H9 (cell line): ENCODE measurements at regions not wholly inside any gene's neighbourhood (a gene's known extent, or its start where the extent isn't known, plus 50 kb on each side); places are given as distances from the start of the nearest gene placed in this dataset.

ENCODE experiments used
- DNase-seq: peaks from one replicate; pipeline ENCODE4 v3.0.0-alpha.2; 2017
- H2AFZ ChIP-seq: one replicate; pipeline ENCODE4 v1.6.1; 2013; ENCODE audit warnings: mild to moderate bottlenecking, low read length, control low read depth, moderate library complexity
- H2AK5ac ChIP-seq: 2 replicates; pipeline ENCODE4 v1.6.1; 2013; ENCODE audit warnings: low read length, control low read depth, mixed read lengths; ENCODE audit not compliant: insufficient read length
- H2BK120ac ChIP-seq: one replicate; pipeline ENCODE4 v1.6.1; 2013; ENCODE audit warnings: low read depth, mild to moderate bottlenecking, low read length, control low read depth, inconsistent platforms; ENCODE audit not compliant: poor library complexity, severe bottlenecking
- H2BK12ac ChIP-seq: 2 replicates; pipeline ENCODE4 v1.6.1; 2013; ENCODE audit warnings: low read length, control low read depth, mixed read lengths, low read depth; ENCODE audit not compliant: insufficient read length
- H2BK15ac ChIP-seq: 2 replicates; pipeline ENCODE4 v1.6.1; 2013; ENCODE audit warnings: low read depth, low read length, control low read depth
- H2BK20ac ChIP-seq: one replicate; pipeline ENCODE4 v1.6.1; 2013; ENCODE audit warnings: low read depth, mild to moderate bottlenecking, low read length, control low read depth, inconsistent platforms; ENCODE audit not compliant: poor library complexity, severe bottlenecking
- H2BK5ac ChIP-seq: 2 replicates; pipeline ENCODE4 v1.6.1; 2013; ENCODE audit warnings: low read length, control low read depth, mixed read lengths; ENCODE audit not compliant: insufficient read length
- H3K14ac ChIP-seq: 2 replicates; pipeline ENCODE4 v1.6.1; 2013; ENCODE audit warnings: low read length, control low read depth; ENCODE audit not compliant: insufficient read depth
- H3K18ac ChIP-seq: 2 replicates; pipeline ENCODE4 v1.6.1; 2013; ENCODE audit warnings: low read depth, mild to moderate bottlenecking, mixed read lengths, low read length, control low read depth; ENCODE audit not compliant: insufficient read length
- H3K23ac ChIP-seq: 2 replicates; pipeline ENCODE4 v1.6.1; 2013; ENCODE audit warnings: low read length, control low read depth, mixed read lengths, low read depth; ENCODE audit not compliant: insufficient read length
- H3K23me2 ChIP-seq: 2 replicates; pipeline ENCODE4 v1.6.1; 2013; ENCODE audit warnings: low read depth, mild to moderate bottlenecking, mixed read lengths, low read length, control low read depth; ENCODE audit not compliant: insufficient read length, poor library complexity, severe bottlenecking
- H3K27ac ChIP-seq: 2 replicates; pipeline ENCODE4 v1.5.1; 2013; ENCODE audit warnings: low read length, control low read depth, mixed read lengths, low read depth; ENCODE audit not compliant: insufficient read length
- H3K27me3 ChIP-seq: 2 replicates; pipeline ENCODE4 v1.6.1; 2013; ENCODE audit warnings: low read length, control low read depth, inconsistent platforms; ENCODE audit not compliant: insufficient read depth
- H3K4ac ChIP-seq: 2 replicates; pipeline ENCODE4 v1.6.1; 2013; ENCODE audit warnings: low read depth, mild to moderate bottlenecking, control low read depth, inconsistent platforms, low read length, moderate library complexity
- H3K4me1 ChIP-seq: 2 replicates; pipeline ENCODE4 v1.6.1; 2013; ENCODE audit warnings: low read length, control low read depth, inconsistent platforms; ENCODE audit not compliant: insufficient read depth
- H3K4me2 ChIP-seq: 2 replicates; pipeline ENCODE4 v1.6.1; 2013; ENCODE audit warnings: low read length, control low read depth, mixed read lengths; ENCODE audit not compliant: insufficient read length, insufficient read depth
- H3K56ac ChIP-seq: 2 replicates; pipeline ENCODE4 v1.6.1; 2013; ENCODE audit warnings: low read depth, mild to moderate bottlenecking, mixed read lengths, low read length, control low read depth; ENCODE audit not compliant: insufficient read length
- H3K79me1 ChIP-seq: 2 replicates; pipeline ENCODE4 v1.6.1; 2013; ENCODE audit warnings: low read depth, mild to moderate bottlenecking, moderate library complexity, low read length, control low read depth, inconsistent platforms; ENCODE audit not compliant: insufficient read depth, poor library complexity, severe bottlenecking
- H3K79me2 ChIP-seq: 2 replicates; pipeline ENCODE4 v1.6.1; 2013; ENCODE audit warnings: low read length, control low read depth, inconsistent platforms; ENCODE audit not compliant: insufficient read depth
- H3K9ac ChIP-seq: 2 replicates; pipeline ENCODE4 v1.6.1; 2013; ENCODE audit warnings: low read length, control low read depth, mixed read lengths; ENCODE audit not compliant: insufficient read length; ENCODE audit errors: extremely low read depth
- H3K9me3 ChIP-seq: one replicate; pipeline ENCODE4 v1.6.1; 2013; ENCODE audit warnings: low read depth, low read length, inconsistent platforms; ENCODE audit not compliant: control insufficient read depth
- H3T11ph ChIP-seq: one replicate; pipeline ENCODE4 v1.6.1; 2013; ENCODE audit warnings: mild to moderate bottlenecking, low read length, control low read depth, inconsistent platforms
- H4K20me1 ChIP-seq: one replicate; pipeline ENCODE4 v1.6.1; 2013; ENCODE audit not compliant: control insufficient read depth, insufficient read length, insufficient read depth
- H4K5ac ChIP-seq: 2 replicates; pipeline ENCODE4 v1.6.1; 2013; ENCODE audit warnings: low read depth, mild to moderate bottlenecking, mixed read lengths, low read length, control low read depth; ENCODE audit not compliant: insufficient read length
- H4K8ac ChIP-seq: replicated peaks from 2 replicates; pipeline ENCODE4 v1.6.1; 2013; ENCODE audit warnings: low read length, control low read depth, mixed read lengths, low read depth; ENCODE audit not compliant: insufficient read length
- H4K91ac ChIP-seq: 2 replicates; pipeline ENCODE4 v1.6.1; 2013; ENCODE audit warnings: low read depth, mild to moderate bottlenecking, moderate library complexity, mixed read lengths, low read length, control low read depth; ENCODE audit not compliant: insufficient read length
- H3K27ac Mint-ChIP-seq, 3 experiments: 2 replicates in 2 of 3; 3 replicates in 1 of 3; pipeline ENCODE4 v1.8.0; 2020 to 2021; ENCODE audit warnings: mixed read lengths in 3 of 3, mild to moderate bottlenecking in 1 of 3, moderate library complexity in 1 of 3
- H3K27me3 Mint-ChIP-seq: 2 replicates; pipeline ENCODE4 v1.8.0; 2021; ENCODE audit warnings: low read depth, mild to moderate bottlenecking, moderate library complexity, mixed read lengths
- H3K36me3 Mint-ChIP-seq, 3 experiments: 2 replicates in 2 of 3; 3 replicates in 1 of 3; pipeline ENCODE4 v1.8.0; 2020 to 2021; ENCODE audit warnings: low read depth in 3 of 3, mixed read lengths in 3 of 3; ENCODE audit not compliant: insufficient read depth in 1 of 3
- H3K4me1 Mint-ChIP-seq, 2 experiments: 2 replicates each; pipeline ENCODE4 v1.8.0; 2020; ENCODE audit warnings: mixed read lengths in 2 of 2
- H3K4me3 Mint-ChIP-seq, 2 experiments: 2 replicates in 1 of 2; 3 replicates in 1 of 2; pipeline ENCODE4 v1.8.0; 2020 to 2021; ENCODE audit warnings: mild to moderate bottlenecking in 2 of 2, mixed read lengths in 2 of 2, moderate library complexity in 1 of 2
- H3K9me3 Mint-ChIP-seq, 2 experiments: 2 replicates in 1 of 2; 3 replicates in 1 of 2; pipeline ENCODE4 v1.8.0; 2020; ENCODE audit warnings: mild to moderate bottlenecking in 2 of 2, mixed read lengths in 2 of 2, moderate library complexity in 1 of 2
- WGBS: extraction: QIAGEN DNeasy Blood & Tissue Kit; methylation state at CpG from one replicate; pipeline ENCODE4 v1.1.7; 2013; ENCODE audit warnings: missing lambda C conversion rate, low lambda C conversion rate, mixed read lengths; ENCODE audit not compliant: insufficient read length; ENCODE audit errors: extremely low coverage; 5-methylcytosine and 5-hydroxymethylcytosine counted together
- TF ChIP-seq, protein P1 (sequence below): fragments of 200-600 bp; sonication (generic); conservative IDR thresholded peaks from 3 replicates; pipeline ENCODE4 v1.8.0; 2021; ENCODE audit warnings: antibody characterized with exemption, mild to moderate bottlenecking

DNA sequence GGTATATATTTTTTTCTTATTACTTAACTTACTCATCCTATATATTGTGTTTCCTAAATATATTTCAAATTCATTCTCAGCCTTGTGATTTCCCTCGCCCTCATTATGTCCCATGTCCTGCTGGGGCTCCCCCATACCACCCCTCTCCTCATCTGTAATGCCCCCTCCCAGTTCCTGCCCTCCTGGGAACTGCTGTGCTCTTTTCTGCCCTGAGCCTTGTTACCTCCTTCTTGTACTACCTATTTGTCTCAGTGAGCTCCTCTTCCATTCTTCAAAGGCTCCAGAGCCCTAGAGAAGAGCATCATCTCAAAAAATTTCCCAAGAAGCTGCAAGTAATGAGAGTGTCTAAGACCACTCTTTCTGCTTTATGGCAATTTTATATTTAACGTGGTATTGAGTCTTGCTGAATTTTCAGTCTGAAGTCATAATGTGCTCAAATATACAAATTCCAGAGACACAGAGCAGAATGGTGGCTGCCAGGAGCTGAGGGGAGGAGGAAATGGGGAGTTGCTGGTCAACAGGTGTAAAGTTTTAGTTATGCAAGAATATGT lies 66.5 kb upstream of the TOP3B start:
- Histone ChIP-seq H3K27me3 (peaks cover 29% of the 10 kb centered on the region; the same call in 1 of the 2 replicates), H3K4me1 (no peaks in the 10 kb centered on the region), H2BK15ac (no peak overlapping the region), H3K9ac (no peak overlapping the region), H2BK120ac (no peak overlapping the region), H3K9me3 (no peaks in the 10 kb centered on the region), H2AFZ (no peak overlapping the region), H3K56ac (no peak overlapping the region), H4K20me1 (no peaks in the 10 kb centered on the region), H3K14ac (no peak overlapping the region), H4K91ac (no peak overlapping the region), H3K4ac (no peak overlapping the region), H2BK20ac (no peak overlapping the region), H4K5ac (no peak overlapping the region), H4K8ac (no peak overlapping the region), H2BK5ac (no peak overlapping the region), H3K18ac (no peak overlapping the region), H3K79me2 (no peaks in the 10 kb centered on the region), H2AK5ac (no peak overlapping the region), H3K4me2 (no peak overlapping the region), H3K23me2 (no peaks in the 10 kb centered on the region), H2BK12ac (no peak overlapping the region), H3K79me1 (no peaks in the 10 kb centered on the region), H3T11ph (no peak overlapping the region), H3K27ac (no peak overlapping the region), H3K23ac (no peak overlapping the region)
- Mint-ChIP-seq H3K4me1 (no peaks in the 10 kb centered on the region), H3K9me3 (peaks cover 0 to 1% of the 10 kb centered on the region in 2 experiments; a peak in 2 of 5 replicates), H3K27me3 (peaks cover 84% of the 10 kb centered on the region), H3K4me3 (no peak overlapping the region), H3K36me3 (no peaks in the 10 kb centered on the region), H3K27ac (no peak overlapping the region)
- no peak for DNase-seq
- no CpG with 5 or more reads among the region's 2 CpGs for WGBS
- TF ChIP-seq, protein P1, sequence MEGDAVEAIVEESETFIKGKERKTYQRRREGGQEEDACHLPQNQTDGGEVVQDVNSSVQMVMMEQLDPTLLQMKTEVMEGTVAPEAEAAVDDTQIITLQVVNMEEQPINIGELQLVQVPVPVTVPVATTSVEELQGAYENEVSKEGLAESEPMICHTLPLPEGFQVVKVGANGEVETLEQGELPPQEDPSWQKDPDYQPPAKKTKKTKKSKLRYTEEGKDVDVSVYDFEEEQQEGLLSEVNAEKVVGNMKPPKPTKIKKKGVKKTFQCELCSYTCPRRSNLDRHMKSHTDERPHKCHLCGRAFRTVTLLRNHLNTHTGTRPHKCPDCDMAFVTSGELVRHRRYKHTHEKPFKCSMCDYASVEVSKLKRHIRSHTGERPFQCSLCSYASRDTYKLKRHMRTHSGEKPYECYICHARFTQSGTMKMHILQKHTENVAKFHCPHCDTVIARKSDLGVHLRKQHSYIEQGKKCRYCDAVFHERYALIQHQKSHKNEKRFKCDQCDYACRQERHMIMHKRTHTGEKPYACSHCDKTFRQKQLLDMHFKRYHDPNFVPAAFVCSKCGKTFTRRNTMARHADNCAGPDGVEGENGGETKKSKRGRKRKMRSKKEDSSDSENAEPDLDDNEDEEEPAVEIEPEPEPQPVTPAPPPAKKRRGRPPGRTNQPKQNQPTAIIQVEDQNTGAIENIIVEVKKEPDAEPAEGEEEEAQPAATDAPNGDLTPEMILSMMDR, result no peak
